ENCODE measurements at regions not wholly inside any gene's neighbourhood (a gene's known extent, or its start where the extent isn't known, plus 50 kb on each side); places are given as distances from the start of the nearest gene placed in this dataset.

- TF ChIP-seq CTCF (IDR thresholded peaks at IDR 0.05; ENCODE audit: poor library complexity) = no peak
- TF ChIP-seq EZH2phosphoT487 (IDR thresholded peaks at IDR 0.05; ENCODE audit: low read depth, severe bottlenecking, unreplicated experiment) = no peak
- TF ChIP-seq EZH2 (IDR thresholded peaks at IDR 0.05; ENCODE audit: borderline replicate concordance) = no peak
Measured at GRCh38 chr10:11395581-11396310, 215.7 kb downstream of the USP6NL start.

All from hepatocyte (in vitro differentiated cells).